ENCODE measurements at regions not wholly inside any gene's neighbourhood (a gene's known extent, or its start where the extent isn't known, plus 50 kb on each side); places are given as distances from the start of the nearest gene placed in this dataset.

GRCh38 chr4:176872461-176872860, 79.7 kb upstream of the VEGFC start:
- H3K27ac ChIP-seq: no peak overlapping the region
- TF ChIP-seq CTCF (IDR thresholded peaks at IDR 0.05) (no peak), POLR2A (IDR thresholded peaks at IDR 0.05) (no peak), POLR2AphosphoS5 (IDR thresholded peaks at IDR 0.05) (no peak)

GRCh38 chr4:176874721-176875445, 82.2 kb upstream of the VEGFC start:
- no peaks in the 10 kb centered on the region for H3K27me3 ChIP-seq (replicated peaks; ENCODE audit: insufficient read depth)
- TF ChIP-seq POLR2A (IDR thresholded peaks at IDR 0.05) (no peak), POLR2AphosphoS5 (IDR thresholded peaks at IDR 0.05) (no peak), CTCF (IDR thresholded peaks at IDR 0.05) (no peak)
- H3K4me3 ChIP-seq: no peak overlapping the region
- no peaks in the 10 kb centered on the region for H3K36me3 ChIP-seq
- no peaks in the 10 kb centered on the region for H3K9me3 ChIP-seq
- intact Hi-C loops (cut with DNase I): no loop called here
- no peak overlapping the region for H3K27ac ChIP-seq
- H3K4me1 ChIP-seq (replicated peaks): no peaks in the 10 kb centered on the region
- no peak for DNase-seq (ENCODE audit: low spot score)
- 89% methylated on average over 10 of the region's 10 CpGs for WGBS

More at GRCh38 chr4:176872461-176872860, 79.7 kb upstream of the VEGFC start:
- whole genome bisulfite sequencing: 79% methylated on average over 3 of the region's 3 CpGs
- Histone ChIP-seq H3K4me1 (replicated peaks) (no peaks in the 10 kb centered on the region), H3K36me3 (no peaks in the 10 kb centered on the region), H3K27me3 (replicated peaks; ENCODE audit: insufficient read depth) (no peaks in the 10 kb centered on the region), H3K4me3 (no peak overlapping the region), H3K9me3 (no peaks in the 10 kb centered on the region)
- intact Hi-C loops (cut with DNase I): no loop called here
- DNase-seq (ENCODE audit: low spot score): no peak

- H3K9me3 ChIP-seq: no peaks in the 10 kb centered on the region
- 93% methylated on average over 2 of the region's 2 CpGs for WGBS
- DNase-seq (ENCODE audit: low spot score): no peak
- no peaks in the 10 kb centered on the region for H3K4me1 ChIP-seq (replicated peaks)
- H3K27me3 ChIP-seq (replicated peaks; ENCODE audit: insufficient read depth): no peaks in the 10 kb centered on the region
- no peak overlapping the region for H3K4me3 ChIP-seq
- intact Hi-C loops (cut with DNase I): no loop called here
- no peaks in the 10 kb centered on the region for H3K36me3 ChIP-seq
- no peak overlapping the region for H3K27ac ChIP-seq
- TF ChIP-seq POLR2A (IDR thresholded peaks at IDR 0.05): no peak
- TF ChIP-seq CTCF (IDR thresholded peaks at IDR 0.05): no peak
- TF ChIP-seq POLR2AphosphoS5 (IDR thresholded peaks at IDR 0.05): no peak
Measured at GRCh38 chr4:176875446-176875930, 82.8 kb upstream of the VEGFC start.

- no peak for DNase-seq (ENCODE audit: low spot score)
- H3K4me3 ChIP-seq: no peak overlapping the region
- H3K36me3 ChIP-seq: no peaks in the 10 kb centered on the region
- H3K4me1 ChIP-seq (replicated peaks): no peaks in the 10 kb centered on the region
- no peak for TF ChIP-seq CTCF (IDR thresholded peaks at IDR 0.05)
- no peak overlapping the region for H3K27ac ChIP-seq
- H3K9me3 ChIP-seq: no peaks in the 10 kb centered on the region
- intact Hi-C loops (cut with DNase I): no loop called here
- no peaks in the 10 kb centered on the region for H3K27me3 ChIP-seq (replicated peaks; ENCODE audit: insufficient read depth)
- WGBS: 82% methylated on average over 4 of the region's 4 CpGs
Measured at GRCh38 chr4:176879380-176880116, 86.8 kb upstream of the VEGFC start.
